Epithelial cell of esophagus (primary cell): ENCODE measurements at regions not wholly inside any gene's neighbourhood (a gene's known extent, or its start where the extent isn't known, plus 50 kb on each side); places are given as distances from the start of the nearest gene placed in this dataset.
"Not testable (repeated sequence)": the region's sequence is repeated elsewhere in the genome, so short reads cannot be mapped to it uniquely, and the experiment has no call there.

Experiments
- DNase-seq: peaks from one replicate; pipeline ENCODE4 v3.0.0; 2010; ENCODE audit warnings: low read depth
- H3K4me3 ChIP-seq: 2 replicates; pipeline ENCODE4 v1.5.1; 2011; ENCODE audit warnings: mild to moderate bottlenecking, low read length, control low read depth
- CTCF ChIP-seq: IDR thresholded peaks from 2 replicates; pipeline ENCODE4 v1.5.1; 2011; ENCODE audit warnings: low read depth, mild to moderate bottlenecking, low read length, control low read depth, inconsistent platforms; ENCODE audit not compliant: insufficient read depth; ENCODE audit errors: missing control alignments

GRCh38 chr6:92427453-92427852, 991.9 kb downstream of the EPHA7 start:
- no peak for TF ChIP-seq CTCF
- no peak for DNase-seq
- no peak overlapping the region for H3K4me3 ChIP-seq

GRCh38 chr6:92415656-92416055, 1003.7 kb downstream of the EPHA7 start:
- no peak overlapping the region for H3K4me3 ChIP-seq
- TF ChIP-seq CTCF = no peak
- no peak for DNase-seq

GRCh38 chr6:92408350-92408749, 1011.0 kb downstream of the EPHA7 start:
- H3K4me3 ChIP-seq = no peak overlapping the region
- DNase-seq = no peak
- no peak for TF ChIP-seq CTCF

DNA sequence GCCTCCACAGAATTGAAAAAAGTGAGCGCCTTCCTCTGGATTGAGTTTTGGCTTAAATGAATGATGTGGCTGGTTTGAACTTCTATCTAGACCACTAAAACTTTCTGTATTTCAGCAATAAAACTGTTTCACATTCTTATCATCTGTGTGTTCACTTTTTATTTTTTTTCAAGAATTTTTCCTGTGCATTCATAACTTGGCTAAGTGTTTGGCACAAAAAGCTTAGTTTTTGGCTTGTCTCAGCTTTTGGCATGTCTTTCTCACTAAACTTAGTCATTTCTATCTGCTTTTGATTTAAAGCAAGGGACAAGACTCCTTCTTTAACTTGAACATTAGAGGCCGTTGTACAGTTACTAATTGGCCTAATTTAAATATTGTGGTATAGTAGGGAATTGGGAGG, 1015.1 kb downstream of the EPHA7 start:
- TF ChIP-seq CTCF = no peak
- H3K4me3 ChIP-seq = no peak overlapping the region

DNA sequence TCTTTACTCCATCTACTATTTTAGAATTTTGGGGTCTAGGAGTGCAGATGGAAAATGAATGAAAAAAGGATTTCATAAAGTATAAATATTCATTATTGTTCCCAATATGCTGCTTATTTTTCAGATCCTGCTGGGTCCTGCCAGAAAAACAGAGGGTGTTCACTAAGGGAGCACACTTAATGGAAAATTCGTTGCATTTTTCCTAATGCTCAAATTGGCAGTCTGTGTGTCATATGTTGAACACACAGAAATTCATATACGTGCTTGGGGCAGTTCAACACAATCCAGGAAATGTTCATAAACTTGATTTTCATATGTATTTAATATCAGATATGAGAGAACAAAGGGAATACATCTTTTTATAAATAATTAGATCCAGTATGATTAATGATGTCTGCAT, 1019.4 kb downstream of the EPHA7 start:
- H3K4me3 ChIP-seq = no peak overlapping the region
- DNase-seq = no peak
- no peak for TF ChIP-seq CTCF

More for the DNA sequence above, 1015.1 kb downstream of the EPHA7 start:
- DNase-seq = no peak

- DNase-seq, H3K4me3 ChIP-seq: not testable (repeated sequence)
Measured at GRCh38 chr6:92388706-92389105, 1030.7 kb downstream of the EPHA7 start.

DNA sequence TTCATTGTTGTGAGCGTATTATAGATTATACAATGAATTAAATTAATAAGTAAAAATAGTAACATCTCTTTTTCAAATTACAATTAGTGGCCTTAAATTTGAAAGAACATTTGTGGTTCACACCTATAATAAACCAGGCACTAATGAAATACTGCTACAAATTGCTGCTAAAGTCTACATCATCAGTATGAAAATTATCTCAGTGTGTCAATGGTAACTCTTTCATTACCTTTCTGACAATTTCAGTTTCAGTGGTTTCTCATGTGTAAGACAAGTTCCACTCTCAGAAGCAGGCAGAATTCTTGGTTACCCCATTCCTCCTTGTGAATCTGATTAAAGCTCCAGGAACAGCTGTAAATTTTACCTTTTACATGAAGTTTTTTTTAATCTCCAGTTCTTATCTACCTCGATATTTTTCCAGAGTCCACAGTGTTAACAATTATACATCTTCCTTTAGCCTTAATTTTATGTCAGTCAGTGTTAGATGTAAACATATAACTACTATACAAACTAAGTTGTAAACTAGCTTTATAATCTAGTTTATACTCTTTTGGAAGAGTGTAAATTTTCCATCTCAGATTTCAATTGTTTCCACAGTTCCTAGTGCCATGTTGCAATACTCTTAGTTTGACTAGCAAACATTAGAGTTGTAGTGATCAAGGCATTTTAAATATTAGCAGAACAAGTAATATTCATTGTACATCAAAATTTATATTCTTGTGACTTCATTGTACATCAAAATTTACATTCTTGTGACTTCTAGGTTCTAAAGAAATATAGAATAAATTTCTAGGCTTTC, 1038.4 kb downstream of the EPHA7 start:
- H3K4me3 ChIP-seq = no peak overlapping the region
- TF ChIP-seq CTCF = no peak
- no peak for DNase-seq
